Calu3 (cell line): ENCODE measurements at regions not wholly inside any gene's neighbourhood (a gene's known extent, or its start where the extent isn't known, plus 50 kb on each side); places are given as distances from the start of the nearest gene placed in this dataset.

Experiments
- BruUV-seq: library from RNA; stranded (reverse); fragments of 400-500 nt; replicated peaks from 2 replicates; lab custom pipeline; 2021; lab: Mats Ljungman, UMichigan
- CTCF ChIA-PET: fragments of 300-600 bp; sonication (Branson Sonifier 250); formaldehyde crosslinking; loops from one replicate; lab custom pipeline; 2022; ENCODE audit warnings: antibody characterized with exemption; lab: Charles Lee
- DNase-seq: peaks from one replicate; pipeline ENCODE4 v3.0.0; 2022
- H3K27ac Mint-ChIP-seq: one replicate; pipeline ENCODE4 v1.8.0; 2022; ENCODE audit warnings: mixed read lengths; ENCODE audit not compliant: unreplicated experiment
- H3K27me3 Mint-ChIP-seq: one replicate; pipeline ENCODE4 v1.8.0; 2022; ENCODE audit warnings: mixed read lengths; ENCODE audit not compliant: unreplicated experiment
- H3K36me3 Mint-ChIP-seq: one replicate; pipeline ENCODE4 v1.8.0; 2022; ENCODE audit warnings: mild to moderate bottlenecking, moderate library complexity, mixed read lengths; ENCODE audit not compliant: insufficient read depth, unreplicated experiment
- H3K4me1 Mint-ChIP-seq: one replicate; pipeline ENCODE4 v1.8.0; 2022; ENCODE audit warnings: mild to moderate bottlenecking, low read depth, mixed read lengths; ENCODE audit not compliant: unreplicated experiment
- H3K4me3 Mint-ChIP-seq: one replicate; pipeline ENCODE4 v1.8.0; 2022; ENCODE audit warnings: mild to moderate bottlenecking, low read depth, moderate library complexity, mixed read lengths; ENCODE audit not compliant: unreplicated experiment
- H3K9me3 Mint-ChIP-seq: one replicate; pipeline ENCODE4 v1.8.0; 2022; ENCODE audit warnings: low read depth, mixed read lengths; ENCODE audit not compliant: unreplicated experiment
- CTCF ChIP-seq: fragments of 200-600 bp; IDR thresholded peaks from one replicate; pipeline ENCODE4 v1.8.0; 2022; ENCODE audit warnings: antibody characterized with exemption; ENCODE audit not compliant: unreplicated experiment
- intact Hi-C: fragments of 100-400 bp; cut with micrococcal nuclease; formaldehyde crosslinking; loops from one replicate; pipeline ENCODE4 v1.10.0; 2022; ENCODE audit not compliant: unreplicated experiment

GRCh38 chr10:29395409-29395808 is 106.5 kb downstream of the LYZL1 start:
- CTCF ChIA-PET = no interaction called here
- Mint-ChIP-seq H3K4me1 (no peaks in the 10 kb centered on the region), H3K27ac (no peak overlapping the region), H3K9me3 (no peaks in the 10 kb centered on the region), H3K36me3 (no peaks in the 10 kb centered on the region), H3K4me3 (no peak overlapping the region), H3K27me3 (peaks cover 53% of the 10 kb centered on the region)
- intact Hi-C loops = no loop called here
- no peak for DNase-seq
- BruUV-seq = no TSS peak
- no peak for TF ChIP-seq CTCF

GRCh38 chr10:29397221-29397620 is 108.4 kb downstream of the LYZL1 start:
- H3K9me3 Mint-ChIP-seq = no peaks in the 10 kb centered on the region
- no peak overlapping the region for H3K4me3 Mint-ChIP-seq
- CTCF ChIA-PET = no interaction called here
- no TSS peak for BruUV-seq
- no peak for TF ChIP-seq CTCF
- no peak overlapping the region for H3K27ac Mint-ChIP-seq
- intact Hi-C loops = no loop called here
- peaks cover 42% of the 10 kb centered on the region for H3K27me3 Mint-ChIP-seq
- DNase-seq = no peak
- H3K4me1 Mint-ChIP-seq = no peaks in the 10 kb centered on the region
- no peaks in the 10 kb centered on the region for H3K36me3 Mint-ChIP-seq

GRCh38 chr10:29403208-29403607 is 114.3 kb downstream of the LYZL1 start:
- no peak for DNase-seq
- Mint-ChIP-seq H3K4me1 (no peaks in the 10 kb centered on the region), H3K4me3 (no peak overlapping the region), H3K36me3 (no peaks in the 10 kb centered on the region), H3K27ac (no peak overlapping the region), H3K27me3 (no peaks in the 10 kb centered on the region), H3K9me3 (no peaks in the 10 kb centered on the region)
- TF ChIP-seq CTCF = no peak
- no TSS peak for BruUV-seq
- CTCF ChIA-PET = no interaction called here
- intact Hi-C loops = no loop called here

- Mint-ChIP-seq H3K36me3 (peaks cover 15% of the 10 kb centered on the region), H3K9me3 (no peaks in the 10 kb centered on the region), H3K4me3 (no peak overlapping the region), H3K27me3 (no peaks in the 10 kb centered on the region), H3K27ac (no peak overlapping the region), H3K4me1 (no peaks in the 10 kb centered on the region)
- intact Hi-C loops = no loop called here
- no peak for TF ChIP-seq CTCF
- CTCF ChIA-PET = interaction anchor here (0.6 kb wide), 1 partner anchor 610 kb away, joined by 4 read pairs; no protein-coding TSS in a partner anchor
- no peak for DNase-seq
- no TSS peak for BruUV-seq
These were observed 118.5 kb downstream of the LYZL1 start for GRCh38 chr10:29407280-29407858.
